SU-DHL-6 (cell line): ENCODE measurements at regions not wholly inside any gene's neighbourhood (a gene's known extent, or its start where the extent isn't known, plus 50 kb on each side); places are given as distances from the start of the nearest gene placed in this dataset.

Source experiments
- CTCF ChIP-seq: fragments of 200-600 bp; sonication (generic); IDR thresholded peaks from one replicate; pipeline ENCODE4 v1.5.1; 2017; ENCODE audit warnings: antibody characterized with exemption, mild to moderate bottlenecking, low read length, moderate library complexity; ENCODE audit not compliant: insufficient read depth, poor library complexity, severe bottlenecking
- EZH2phosphoT487 ChIP-seq: fragments of 200-600 bp; sonication (generic), shearing (Covaris generic); conservative IDR thresholded peaks from 2 replicates; pipeline ENCODE4 v1.6.1; 2018; ENCODE audit warnings: mild to moderate bottlenecking, antibody characterized with exemption, low read length, moderate library complexity, mixed read lengths

DNA sequence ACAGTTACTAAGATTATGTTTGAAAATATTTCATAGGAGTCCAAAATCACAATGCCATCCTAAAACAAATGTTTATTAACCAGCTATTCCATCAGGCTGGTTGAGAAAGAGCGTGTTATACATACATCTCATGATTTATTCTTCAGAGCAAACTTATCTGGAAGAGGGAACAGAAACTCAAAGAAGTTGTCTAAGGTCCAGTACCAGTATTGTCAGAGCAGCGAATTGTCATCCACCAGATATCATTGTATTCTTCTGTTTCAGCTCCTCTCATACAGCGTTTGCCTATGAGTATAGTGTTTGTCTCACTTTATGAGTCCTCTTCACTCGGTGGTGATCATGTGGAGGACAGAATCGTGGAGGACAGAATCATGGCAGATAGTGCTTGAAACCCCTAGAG lies 238.2 kb downstream of the OSR1 start:
- no peak for TF ChIP-seq CTCF
- no peak for TF ChIP-seq EZH2phosphoT487
